ENCODE measurements at regions not wholly inside any gene's neighbourhood (a gene's known extent, or its start where the extent isn't known, plus 50 kb on each side); places are given as distances from the start of the nearest gene placed in this dataset.
"Not testable (repeated sequence)": the region's sequence is repeated elsewhere in the genome, so short reads cannot be mapped to it uniquely, and the experiment has no call there.

- peak; percentile 64 for DNase-seq
Measured at GRCh38 chr6:135129136-135129856, 51.8 kb upstream of the MYB start.

- peak; percentile 70 for DNase-seq
Measured at GRCh38 chr6:135128268-135128914, 52.7 kb upstream of the MYB start.

GRCh38 chr6:135126729-135127128 lies 54.4 kb upstream of the MYB start:
- no peak for DNase-seq

- no peak for DNase-seq
Measured at GRCh38 chr6:135126034-135126433, 55.1 kb upstream of the MYB start.

GRCh38 chr6:135121434-135121833 lies 59.7 kb upstream of the MYB start:
- no peak for DNase-seq

GRCh38 chr6:135118134-135118730 lies 62.9 kb upstream of the MYB start:
- no peak for DNase-seq

GRCh38 chr6:135117413-135117968 lies 62.9 kb upstream of the HBS1L start:
- no peak for DNase-seq

- no peak for DNase-seq
Measured at GRCh38 chr6:135116571-135116970, 61.9 kb upstream of the HBS1L start.

GRCh38 chr6:135115834-135116233 lies 61.2 kb upstream of the HBS1L start:
- peak; percentile 33 for DNase-seq

GRCh38 chr6:135115411-135115810 lies 60.8 kb upstream of the HBS1L start:
- no peak for DNase-seq

- DNase-seq, result no peak
Measured at GRCh38 chr6:135114355-135115145, 59.9 kb upstream of the HBS1L start.

- no peak for DNase-seq
Measured at GRCh38 chr6:135113860-135114259, 59.2 kb upstream of the HBS1L start.

- DNase-seq, result not testable (repeated sequence)
Measured at GRCh38 chr6:135112951-135113350, 58.3 kb upstream of the HBS1L start.

- not testable (repeated sequence) for DNase-seq
Measured at GRCh38 chr6:135110261-135110781, 55.7 kb upstream of the HBS1L start.

- no peak for DNase-seq
Measured at GRCh38 chr6:135109761-135110160, 55.1 kb upstream of the HBS1L start.

GRCh38 chr6:135108692-135109091 lies 54.1 kb upstream of the HBS1L start:
- DNase-seq, result no peak

- DNase-seq, result no peak
Measured at GRCh38 chr6:135106611-135107010, 52.0 kb upstream of the HBS1L start.

GRCh38 chr6:135105710-135106109 lies 51.1 kb upstream of the HBS1L start:
- DNase-seq, result no peak

GRCh38 chr6:135105299-135105698 lies 50.7 kb upstream of the HBS1L start:
- DNase-seq, result no peak

All from MV-4-11 (cell line).